A549 (cell line): ENCODE measurements at regions not wholly inside any gene's neighbourhood (a gene's known extent, or its start where the extent isn't known, plus 50 kb on each side); places are given as distances from the start of the nearest gene placed in this dataset.
"Not testable (repeated sequence)": the region's sequence is repeated elsewhere in the genome, so short reads cannot be mapped to it uniquely, and the experiment has no call there.

Experiments used
- ATAC-seq, 2 experiments: fragments of 200-7000 bp in 1 of 2; fragments of >200 bp in 1 of 2; cut with Nextera tagmentation in 1 of 2; cut with Tn5 transposase in 1 of 2; 3 replicates each; pipeline versions ENCODE4 v1.8.0 to v1.9.1; 2018 to 2020; ENCODE audit warnings: mild to moderate bottlenecking in 1 of 2, moderate library complexity in 1 of 2
- CTCF ChIA-PET: fragments of 300-600 bp; sonication (Branson Sonifier 250); formaldehyde crosslinking; extraction: SDS; loops from one replicate; lab custom pipeline; 2021; ENCODE audit warnings: antibody characterized with exemption, inconsistent platforms; lab: Yijun Ruan, JAX
- POLR2A ChIA-PET: fragments of 350-600 bp; formaldehyde crosslinking; extraction: SDS; loops from one replicate; lab custom pipeline; 2021; ENCODE audit warnings: antibody characterized with exemption, inconsistent platforms; lab: Yijun Ruan, JAX
- DNase-seq, 2 experiments: peaks; one replicate each; pipeline versions ENCODE4 v3.0.0 to v3.0.0-alpha.2; 2011 to 2016; ENCODE audit warnings: low read depth in 1 of 2, low spot score in 1 of 2
- FAIRE-seq: peaks from 2 replicates; lab custom pipeline; 2011; peaks lifted over from hg19 to GRCh38; lab: Jason Lieb, UNC
- H3K27ac ChIP-seq, 2 experiments: fragments of >200 bp; sonication (Bioruptor Twin); formaldehyde crosslinking; 3 replicates each; pipeline ENCODE4 v1.5.1; 2016 to 2017
- H3K4me1 ChIP-seq: fragments of >200 bp; sonication (Bioruptor Twin); formaldehyde crosslinking; 3 replicates; pipeline ENCODE4 v1.6.1; 2016
- H3K4me2 ChIP-seq: fragments of >200 bp; sonication (Bioruptor Twin); formaldehyde crosslinking; 3 replicates; pipeline ENCODE4 v1.6.1; 2016
- H3K4me3 ChIP-seq: fragments of >200 bp; sonication (Bioruptor Twin); formaldehyde crosslinking; 3 replicates; pipeline ENCODE4 v1.5.1; 2016
- H3K9me3 ChIP-seq: fragments of >200 bp; sonication (Bioruptor Twin); formaldehyde crosslinking; 3 replicates; pipeline ENCODE4 v1.6.1; 2016
- CBX8 ChIP-seq: fragments of 200-600 bp; sonication (generic); IDR thresholded peaks from 2 replicates; pipeline ENCODE4 v1.6.1; 2016
- FOSB ChIP-seq: fragments of 250-450 bp; sonication (Bioruptor Pico); IDR thresholded peaks from 2 replicates; pipeline ENCODE4 v1.5.0; 2020; ENCODE audit warnings: mild to moderate bottlenecking, moderate library complexity
- HEYL ChIP-seq: fragments of 250-450 bp; sonication (Bioruptor Pico); IDR thresholded peaks from 2 replicates; pipeline ENCODE4 v1.8.0; 2021; ENCODE audit warnings: mild to moderate bottlenecking, moderate library complexity
- JUN ChIP-seq, 2 experiments: fragments of >200 bp; sonication (Bioruptor Twin); formaldehyde crosslinking; IDR thresholded peaks; 2 replicates in 1 of 2; 3 replicates in 1 of 2; pipeline ENCODE4 v1.6.1; 2016 to 2017
- JUNB ChIP-seq: fragments of >200 bp; sonication (Bioruptor Twin); formaldehyde crosslinking; IDR thresholded peaks from 2 replicates; pipeline ENCODE4 v1.6.1; 2016
- MAFK ChIP-seq: fragments of 450-650 bp; IDR thresholded peaks from 2 replicates; pipeline ENCODE4 v1.6.1; 2014; ENCODE audit not compliant: partially characterized antibody
- MYC ChIP-seq: IDR thresholded peaks from 2 replicates; pipeline ENCODE4 v1.6.1; 2012; ENCODE audit warnings: mild to moderate bottlenecking, inconsistent platforms, low read length, improper control_type of control experiment, borderline replicate concordance
- NFE2L2 ChIP-seq: fragments of 150-350 bp; conservative IDR thresholded peaks from 2 replicates; pipeline ENCODE4 v1.6.1; 2014; ENCODE audit warnings: low read length
- NR3C1 ChIP-seq: fragments of >200 bp; sonication (Bioruptor Twin); formaldehyde crosslinking; IDR thresholded peaks from 3 replicates; pipeline ENCODE4 v1.6.1; 2017
- RNF2 ChIP-seq: fragments of 200-600 bp; sonication (generic); IDR thresholded peaks from 2 replicates; pipeline ENCODE4 v1.6.1; 2016; ENCODE audit warnings: low read depth, mild to moderate bottlenecking, antibody characterized with exemption, moderate library complexity, borderline replicate concordance
- SMC3 ChIP-seq: fragments of >200 bp; sonication (Bioruptor Twin); formaldehyde crosslinking; IDR thresholded peaks from 3 replicates; pipeline ENCODE4 v1.6.1; 2018; ENCODE audit warnings: inconsistent platforms
- ZFP36 ChIP-seq: fragments of 450-650 bp; IDR thresholded peaks from 2 replicates; pipeline ENCODE4 v1.6.1; 2014; ENCODE audit warnings: borderline replicate concordance; ENCODE audit not compliant: partially characterized antibody
- ZNF302 ChIP-seq: fragments of 250-450 bp; sonication (Bioruptor Pico); IDR thresholded peaks from 2 replicates; pipeline ENCODE4 v1.9.0; 2021; ENCODE audit warnings: inconsistent platforms, mild to moderate bottlenecking, moderate library complexity
- WGBS: methylation state at CpG from one replicate; pipeline ENCODE4 v1.1.6; 2017; ENCODE audit errors: missing lambda C conversion rate; 5-methylcytosine and 5-hydroxymethylcytosine counted together
- TF ChIP-seq, protein P1 (sequence below): fragments of 250-450 bp; sonication (Bioruptor Pico); IDR thresholded peaks from 2 replicates; pipeline ENCODE4 v1.5.0; 2021; ENCODE audit warnings: mild to moderate bottlenecking, moderate library complexity, borderline replicate concordance
- TF ChIP-seq, protein P2 (sequence below): fragments of 450-650 bp; IDR thresholded peaks from 2 replicates; pipeline ENCODE4 v1.6.1; 2014; ENCODE audit warnings: antibody characterized with exemption
- TF ChIP-seq, protein P3 (sequence below): IDR thresholded peaks from 2 replicates; pipeline ENCODE4 v1.6.1; 2012; ENCODE audit warnings: low read depth, borderline replicate concordance
- TF ChIP-seq, protein P4 (sequence below): fragments of 250-450 bp; sonication (Bioruptor Pico); IDR thresholded peaks from 2 replicates; pipeline ENCODE4 v1.5.0; 2020; ENCODE audit warnings: low read depth, mild to moderate bottlenecking, moderate library complexity
- TF ChIP-seq, protein P5 (sequence below): fragments of >200 bp; sonication (Bioruptor Twin); formaldehyde crosslinking; IDR thresholded peaks from 3 replicates; pipeline ENCODE4 v1.6.1; 2016
- TF ChIP-seq, protein P6 (sequence below): IDR thresholded peaks from 2 replicates; pipeline ENCODE4 v1.6.1; 2012
- TF ChIP-seq, protein P7 (sequence below): fragments of >200 bp; sonication (Bioruptor Twin); formaldehyde crosslinking; IDR thresholded peaks from 2 replicates; pipeline ENCODE4 v1.6.1; 2016

DNA sequence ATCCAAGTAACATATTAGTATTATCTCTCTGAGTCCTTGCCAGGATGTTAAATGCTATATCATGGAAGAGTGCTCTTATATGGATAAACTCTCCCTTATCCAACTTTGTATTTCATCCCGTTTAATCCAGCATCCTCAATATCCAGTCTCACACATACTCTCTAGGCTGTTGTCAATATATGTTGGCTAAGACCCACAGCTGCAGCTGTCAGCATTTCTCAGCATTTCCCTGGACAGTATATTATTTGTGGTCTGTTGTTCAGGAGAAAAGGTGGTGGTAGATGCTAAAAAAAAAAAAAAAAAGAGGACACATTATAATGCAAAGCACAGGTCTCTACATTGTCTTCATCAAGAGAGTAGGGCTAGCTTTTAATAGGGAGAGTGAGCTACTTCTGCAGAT is 1368.0 kb upstream of the ZEB2 start:
- ChIA-PET CTCF (no interaction called here), POLR2A (no interaction called here)
- FAIRE-seq (no peak), DNase-seq (no peak), ATAC-seq (no peak)
- Histone ChIP-seq H3K4me2 (no peak overlapping the region), H3K27ac (no peak overlapping the region), H3K4me1 (no peaks in the 10 kb centered on the region), H3K9me3 (no peaks in the 10 kb centered on the region), H3K4me3 (no peak overlapping the region)
- WGBS: 65% methylated on average over 1 of the region's 1 CpG
- TF ChIP-seq NR3C1: no peak
- TF ChIP-seq, protein P1, sequence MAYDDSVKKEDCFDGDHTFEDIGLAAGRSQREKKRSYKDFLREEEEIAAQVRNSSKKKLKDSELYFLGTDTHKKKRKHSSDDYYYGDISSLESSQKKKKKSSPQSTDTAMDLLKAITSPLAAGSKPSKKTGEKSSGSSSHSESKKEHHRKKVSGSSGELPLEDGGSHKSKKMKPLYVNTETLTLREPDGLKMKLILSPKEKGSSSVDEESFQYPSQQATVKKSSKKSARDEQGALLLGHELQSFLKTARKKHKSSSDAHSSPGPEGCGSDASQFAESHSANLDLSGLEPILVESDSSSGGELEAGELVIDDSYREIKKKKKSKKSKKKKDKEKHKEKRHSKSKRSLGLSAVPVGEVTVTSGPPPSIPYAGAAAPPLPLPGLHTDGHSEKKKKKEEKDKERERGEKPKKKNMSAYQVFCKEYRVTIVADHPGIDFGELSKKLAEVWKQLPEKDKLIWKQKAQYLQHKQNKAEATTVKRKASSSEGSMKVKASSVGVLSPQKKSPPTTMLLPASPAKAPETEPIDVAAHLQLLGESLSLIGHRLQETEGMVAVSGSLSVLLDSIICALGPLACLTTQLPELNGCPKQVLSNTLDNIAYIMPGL (CRISPR knock-in tag): no peak
- TF ChIP-seq, protein P2, sequence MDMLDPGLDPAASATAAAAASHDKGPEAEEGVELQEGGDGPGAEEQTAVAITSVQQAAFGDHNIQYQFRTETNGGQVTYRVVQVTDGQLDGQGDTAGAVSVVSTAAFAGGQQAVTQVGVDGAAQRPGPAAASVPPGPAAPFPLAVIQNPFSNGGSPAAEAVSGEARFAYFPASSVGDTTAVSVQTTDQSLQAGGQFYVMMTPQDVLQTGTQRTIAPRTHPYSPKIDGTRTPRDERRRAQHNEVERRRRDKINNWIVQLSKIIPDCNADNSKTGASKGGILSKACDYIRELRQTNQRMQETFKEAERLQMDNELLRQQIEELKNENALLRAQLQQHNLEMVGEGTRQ: no peak
- TF ChIP-seq, protein P3, sequence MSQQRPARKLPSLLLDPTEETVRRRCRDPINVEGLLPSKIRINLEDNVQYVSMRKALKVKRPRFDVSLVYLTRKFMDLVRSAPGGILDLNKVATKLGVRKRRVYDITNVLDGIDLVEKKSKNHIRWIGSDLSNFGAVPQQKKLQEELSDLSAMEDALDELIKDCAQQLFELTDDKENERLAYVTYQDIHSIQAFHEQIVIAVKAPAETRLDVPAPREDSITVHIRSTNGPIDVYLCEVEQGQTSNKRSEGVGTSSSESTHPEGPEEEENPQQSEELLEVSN: no peak
- TF ChIP-seq, protein P4, sequence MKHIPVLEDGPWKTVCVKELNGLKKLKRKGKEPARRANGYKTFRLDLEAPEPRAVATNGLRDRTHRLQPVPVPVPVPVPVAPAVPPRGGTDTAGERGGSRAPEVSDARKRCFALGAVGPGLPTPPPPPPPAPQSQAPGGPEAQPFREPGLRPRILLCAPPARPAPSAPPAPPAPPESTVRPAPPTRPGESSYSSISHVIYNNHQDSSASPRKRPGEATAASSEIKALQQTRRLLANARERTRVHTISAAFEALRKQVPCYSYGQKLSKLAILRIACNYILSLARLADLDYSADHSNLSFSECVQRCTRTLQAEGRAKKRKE (CRISPR knock-in tag): no peak
- TF ChIP-seq SMC3: no peak
- TF ChIP-seq, protein P5, sequence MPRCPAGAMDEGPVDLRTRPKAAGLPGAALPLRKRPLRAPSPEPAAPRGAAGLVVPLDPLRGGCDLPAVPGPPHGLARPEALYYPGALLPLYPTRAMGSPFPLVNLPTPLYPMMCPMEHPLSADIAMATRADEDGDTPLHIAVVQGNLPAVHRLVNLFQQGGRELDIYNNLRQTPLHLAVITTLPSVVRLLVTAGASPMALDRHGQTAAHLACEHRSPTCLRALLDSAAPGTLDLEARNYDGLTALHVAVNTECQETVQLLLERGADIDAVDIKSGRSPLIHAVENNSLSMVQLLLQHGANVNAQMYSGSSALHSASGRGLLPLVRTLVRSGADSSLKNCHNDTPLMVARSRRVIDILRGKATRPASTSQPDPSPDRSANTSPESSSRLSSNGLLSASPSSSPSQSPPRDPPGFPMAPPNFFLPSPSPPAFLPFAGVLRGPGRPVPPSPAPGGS: no peak
- TF ChIP-seq, protein P6, sequence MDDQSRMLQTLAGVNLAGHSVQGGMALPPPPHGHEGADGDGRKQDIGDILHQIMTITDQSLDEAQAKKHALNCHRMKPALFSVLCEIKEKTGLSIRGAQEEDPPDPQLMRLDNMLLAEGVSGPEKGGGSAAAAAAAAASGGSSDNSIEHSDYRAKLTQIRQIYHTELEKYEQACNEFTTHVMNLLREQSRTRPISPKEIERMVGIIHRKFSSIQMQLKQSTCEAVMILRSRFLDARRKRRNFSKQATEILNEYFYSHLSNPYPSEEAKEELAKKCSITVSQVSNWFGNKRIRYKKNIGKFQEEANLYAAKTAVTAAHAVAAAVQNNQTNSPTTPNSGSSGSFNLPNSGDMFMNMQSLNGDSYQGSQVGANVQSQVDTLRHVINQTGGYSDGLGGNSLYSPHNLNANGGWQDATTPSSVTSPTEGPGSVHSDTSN: no peak
- no peak for TF ChIP-seq RNF2
- no peak for TF ChIP-seq MAFK
- TF ChIP-seq, protein P7, sequence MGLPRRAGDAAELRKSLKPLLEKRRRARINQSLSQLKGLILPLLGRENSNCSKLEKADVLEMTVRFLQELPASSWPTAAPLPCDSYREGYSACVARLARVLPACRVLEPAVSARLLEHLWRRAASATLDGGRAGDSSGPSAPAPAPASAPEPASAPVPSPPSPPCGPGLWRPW: no peak
- no peak for TF ChIP-seq MYC
- no peak for TF ChIP-seq FOSB (CRISPR knock-in tag)
- TF ChIP-seq ZFP36: no peak
- TF ChIP-seq JUN (IDR thresholded peaks at IDR 0.05): no peak
- no peak for TF ChIP-seq HEYL
- TF ChIP-seq NFE2L2: no peak
- no peak for TF ChIP-seq ZNF302 (CRISPR knock-in tag)
- TF ChIP-seq JUNB: no peak
- no peak for TF ChIP-seq CBX8

DNA sequence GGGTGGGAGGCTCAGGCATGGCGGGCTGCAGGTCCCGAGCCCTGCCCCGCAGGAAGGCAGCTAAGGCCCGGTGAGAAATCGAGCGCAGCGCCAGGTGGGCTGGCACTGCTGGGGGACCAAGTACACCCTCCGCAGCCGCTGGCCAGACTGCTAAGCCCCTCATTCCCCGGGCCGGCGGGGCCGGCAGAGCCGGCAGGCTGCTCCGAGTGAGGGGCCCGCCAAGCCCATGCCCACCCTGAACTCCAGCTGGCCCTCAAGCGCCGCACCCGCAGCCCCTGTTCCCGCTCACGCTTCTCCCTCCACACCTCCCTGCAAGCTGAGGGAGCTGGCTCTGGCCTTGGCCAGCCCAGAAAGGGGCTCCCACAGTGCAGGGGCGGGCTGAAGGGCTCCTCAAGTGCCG is 1361.1 kb upstream of the ZEB2 start:
- H3K4me2 ChIP-seq, POLR2A ChIA-PET, H3K4me3 ChIP-seq, ATAC-seq, FAIRE-seq, H3K9me3 ChIP-seq, H3K27ac ChIP-seq, DNase-seq, H3K4me1 ChIP-seq: not testable (repeated sequence)
- WGBS: 84% methylated on average over 15 of the region's 23 CpGs
- CTCF ChIA-PET: interaction anchor here (0.7 kb wide), 1 partner anchor 379 kb away, joined by 3 read pairs; no protein-coding TSS in a partner anchor
